ENCODE measurements at regions not wholly inside any gene's neighbourhood (a gene's known extent, or its start where the extent isn't known, plus 50 kb on each side); places are given as distances from the start of the nearest gene placed in this dataset.

DNA sequence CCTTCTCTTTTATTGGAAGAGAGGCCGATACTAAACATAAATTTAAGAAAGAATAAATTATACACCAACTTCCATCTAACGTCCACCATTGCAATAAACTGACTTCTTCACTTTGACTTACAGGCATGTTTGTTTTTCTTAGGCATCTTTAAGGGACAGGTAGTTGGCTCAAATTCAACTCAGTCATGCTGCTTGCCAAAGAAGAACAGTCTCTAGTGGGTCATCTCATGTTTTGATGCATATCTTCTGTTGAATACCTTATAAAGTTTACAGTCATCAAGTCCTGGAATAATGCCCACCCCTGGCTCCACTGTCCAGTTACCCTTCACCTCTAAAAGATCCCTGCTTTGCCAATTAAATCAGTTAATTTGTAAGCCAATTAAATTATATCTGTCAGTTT, 328.2 kb upstream of the GRAMD2B start:
- POLR2A ChIA-PET, result no interaction called here
- intact Hi-C loops (cut with micrococcal nuclease; ENCODE audit: unreplicated experiment), result no loop called here

DNA sequence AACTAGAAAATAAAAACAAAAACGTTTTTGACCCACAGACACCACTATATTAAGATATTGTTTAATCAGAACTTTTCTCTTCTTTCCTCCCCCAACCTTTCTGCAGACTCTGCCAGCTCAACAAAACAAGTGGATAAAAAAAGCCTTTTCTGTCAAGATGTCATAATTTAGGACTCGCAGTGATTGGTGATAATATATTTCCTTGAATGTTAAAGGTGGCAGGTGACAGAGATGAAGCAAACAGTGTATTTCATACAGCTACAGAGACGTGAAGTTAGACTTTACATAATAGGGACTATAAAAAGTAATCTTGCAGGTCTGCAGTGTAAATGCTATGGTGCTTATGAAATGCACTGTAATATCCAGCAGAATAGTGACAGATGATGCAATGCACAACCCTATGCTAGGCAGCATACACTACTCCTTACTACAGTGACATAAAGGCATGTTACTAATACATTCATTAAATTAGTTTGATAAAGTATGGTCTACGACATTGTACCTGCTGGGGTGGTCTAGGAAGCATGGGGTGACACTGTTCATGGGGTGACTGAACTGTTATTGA, 326.7 kb upstream of the GRAMD2B start:
- CTCF ChIA-PET (ENCODE audit: unreplicated experiment), result no interaction called here
- Histone ChIP-seq H4K20me1 (ENCODE audit: insufficient read depth, low read length) (no peaks in the 10 kb centered on the region), H3K36me3 (ENCODE audit: insufficient read depth, low read length) (no peaks in the 10 kb centered on the region), H3K27ac (ENCODE audit: low read depth, low read length, poor library complexity, severe bottlenecking) (no peak overlapping the region), H3K4me1 (ENCODE audit: insufficient read depth, low read length, poor library complexity, severe bottlenecking) (no peaks in the 10 kb centered on the region), H3K9me3 (ENCODE audit: low read length) (no peaks in the 10 kb centered on the region), H3K4me3 (ENCODE audit: low read depth, low read length, poor library complexity, severe bottlenecking) (no peak overlapping the region), H3K79me2 (ENCODE audit: insufficient read depth, low read depth, low read length) (no peaks in the 10 kb centered on the region), H3K4me2 (ENCODE audit: low read length) (no peak overlapping the region), H2AFZ (ENCODE audit: low read length) (no peak overlapping the region), H3K9me2 (ENCODE audit: insufficient read depth, low read length) (no peaks in the 10 kb centered on the region)
- POLR2A ChIA-PET, result no interaction called here
- intact Hi-C loops (cut with micrococcal nuclease; ENCODE audit: unreplicated experiment), result no loop called here
- no TSS peak for BruUV-seq (replicated peaks)
- no peak for DNase-seq (ENCODE audit: low spot score)
- no peak for TF ChIP-seq EZH2phosphoT487 (IDR thresholded peaks at IDR 0.05; ENCODE audit: borderline replicate concordance, low read depth, low read length)
- TF ChIP-seq, protein P1, sequence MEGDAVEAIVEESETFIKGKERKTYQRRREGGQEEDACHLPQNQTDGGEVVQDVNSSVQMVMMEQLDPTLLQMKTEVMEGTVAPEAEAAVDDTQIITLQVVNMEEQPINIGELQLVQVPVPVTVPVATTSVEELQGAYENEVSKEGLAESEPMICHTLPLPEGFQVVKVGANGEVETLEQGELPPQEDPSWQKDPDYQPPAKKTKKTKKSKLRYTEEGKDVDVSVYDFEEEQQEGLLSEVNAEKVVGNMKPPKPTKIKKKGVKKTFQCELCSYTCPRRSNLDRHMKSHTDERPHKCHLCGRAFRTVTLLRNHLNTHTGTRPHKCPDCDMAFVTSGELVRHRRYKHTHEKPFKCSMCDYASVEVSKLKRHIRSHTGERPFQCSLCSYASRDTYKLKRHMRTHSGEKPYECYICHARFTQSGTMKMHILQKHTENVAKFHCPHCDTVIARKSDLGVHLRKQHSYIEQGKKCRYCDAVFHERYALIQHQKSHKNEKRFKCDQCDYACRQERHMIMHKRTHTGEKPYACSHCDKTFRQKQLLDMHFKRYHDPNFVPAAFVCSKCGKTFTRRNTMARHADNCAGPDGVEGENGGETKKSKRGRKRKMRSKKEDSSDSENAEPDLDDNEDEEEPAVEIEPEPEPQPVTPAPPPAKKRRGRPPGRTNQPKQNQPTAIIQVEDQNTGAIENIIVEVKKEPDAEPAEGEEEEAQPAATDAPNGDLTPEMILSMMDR (conservative IDR thresholded peaks at IDR 0.05; ENCODE audit: low read length), result no peak

More for the DNA sequence above, 328.2 kb upstream of the GRAMD2B start:
- H3K4me3 ChIP-seq (ENCODE audit: low read depth, low read length, poor library complexity, severe bottlenecking), result no peak overlapping the region
- H3K9me2 ChIP-seq (ENCODE audit: insufficient read depth, low read length), result no peaks in the 10 kb centered on the region
- TF ChIP-seq, protein P1 (conservative IDR thresholded peaks at IDR 0.05; ENCODE audit: low read length), result no peak
- TF ChIP-seq EZH2phosphoT487 (IDR thresholded peaks at IDR 0.05; ENCODE audit: borderline replicate concordance, low read depth, low read length), result no peak
- H4K20me1 ChIP-seq (ENCODE audit: insufficient read depth, low read length), result no peaks in the 10 kb centered on the region
- H3K4me1 ChIP-seq (ENCODE audit: insufficient read depth, low read length, poor library complexity, severe bottlenecking), result no peaks in the 10 kb centered on the region
- no peaks in the 10 kb centered on the region for H3K9me3 ChIP-seq (ENCODE audit: low read length)
- no peaks in the 10 kb centered on the region for H3K36me3 ChIP-seq (ENCODE audit: insufficient read depth, low read length)
- no peaks in the 10 kb centered on the region for H3K79me2 ChIP-seq (ENCODE audit: insufficient read depth, low read depth, low read length)
- no peak overlapping the region for H2AFZ ChIP-seq (ENCODE audit: low read length)
- CTCF ChIA-PET (ENCODE audit: unreplicated experiment), result no interaction called here
- no peak for DNase-seq (ENCODE audit: low spot score)
- no peak overlapping the region for H3K27ac ChIP-seq (ENCODE audit: low read depth, low read length, poor library complexity, severe bottlenecking)
- BruUV-seq (replicated peaks), result no TSS peak
- H3K4me2 ChIP-seq (ENCODE audit: low read length), result no peak overlapping the region

DNA sequence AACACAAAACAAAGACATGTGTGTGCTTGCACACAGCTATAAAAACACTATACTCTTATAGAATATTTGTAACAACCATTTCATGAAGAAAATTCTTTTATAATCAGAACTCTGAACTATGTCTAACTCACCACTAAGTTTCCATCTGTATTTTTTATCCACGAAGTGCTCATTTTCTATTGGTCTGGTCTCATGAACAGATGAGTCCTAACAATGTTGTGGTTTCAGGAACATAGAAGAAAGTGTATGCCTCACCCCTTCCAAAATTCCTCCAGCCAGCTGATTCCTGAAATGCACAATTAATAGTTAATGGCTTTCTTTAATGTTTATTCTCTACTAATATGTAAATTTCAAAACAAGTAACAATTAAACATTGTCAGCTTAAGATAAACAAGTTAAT, 325.3 kb upstream of the GRAMD2B start:
- ChIA-PET CTCF (ENCODE audit: unreplicated experiment) (no interaction called here), POLR2A (no interaction called here)
- H2AFZ ChIP-seq (ENCODE audit: low read length), result no peak overlapping the region
- no peaks in the 10 kb centered on the region for H3K79me2 ChIP-seq (ENCODE audit: insufficient read depth, low read depth, low read length)
- no peaks in the 10 kb centered on the region for H3K36me3 ChIP-seq (ENCODE audit: insufficient read depth, low read length)
- TF ChIP-seq EZH2phosphoT487 (IDR thresholded peaks at IDR 0.05; ENCODE audit: borderline replicate concordance, low read depth, low read length), result no peak
- TF ChIP-seq, protein P1 (conservative IDR thresholded peaks at IDR 0.05; ENCODE audit: low read length), result no peak
- no peaks in the 10 kb centered on the region for H4K20me1 ChIP-seq (ENCODE audit: insufficient read depth, low read length)
- no peaks in the 10 kb centered on the region for H3K4me1 ChIP-seq (ENCODE audit: insufficient read depth, low read length, poor library complexity, severe bottlenecking)
- H3K9me3 ChIP-seq (ENCODE audit: low read length), result no peaks in the 10 kb centered on the region
- no peak overlapping the region for H3K27ac ChIP-seq (ENCODE audit: low read depth, low read length, poor library complexity, severe bottlenecking)
- BruUV-seq (replicated peaks), result no TSS peak
- H3K4me3 ChIP-seq (ENCODE audit: low read depth, low read length, poor library complexity, severe bottlenecking), result no peak overlapping the region
- H3K4me2 ChIP-seq (ENCODE audit: low read length), result no peak overlapping the region
- no peak for DNase-seq (ENCODE audit: low spot score)
- intact Hi-C loops (cut with micrococcal nuclease; ENCODE audit: unreplicated experiment), result no loop called here
- H3K9me2 ChIP-seq (ENCODE audit: insufficient read depth, low read length), result no peaks in the 10 kb centered on the region
